PC-9 (cell line): ENCODE measurements at regions not wholly inside any gene's neighbourhood (a gene's known extent, or its start where the extent isn't known, plus 50 kb on each side); places are given as distances from the start of the nearest gene placed in this dataset.

Experiments used
- EZH2 ChIP-seq: fragments of 200-600 bp; sonication (generic); IDR thresholded peaks from 2 replicates; pipeline ENCODE4 v1.8.0; 2017; ENCODE audit warnings: antibody characterized with exemption, low read depth
- TF ChIP-seq, protein P1 (sequence below): fragments of 200-600 bp; sonication (generic); conservative IDR thresholded peaks from 2 replicates; pipeline ENCODE4 v1.6.1; 2017; ENCODE audit warnings: mixed run types, antibody characterized with exemption, mild to moderate bottlenecking, moderate library complexity

GRCh38 chr3:106268696-106269095 lies 399.9 kb upstream of the CBLB start:
- TF ChIP-seq, protein P1, sequence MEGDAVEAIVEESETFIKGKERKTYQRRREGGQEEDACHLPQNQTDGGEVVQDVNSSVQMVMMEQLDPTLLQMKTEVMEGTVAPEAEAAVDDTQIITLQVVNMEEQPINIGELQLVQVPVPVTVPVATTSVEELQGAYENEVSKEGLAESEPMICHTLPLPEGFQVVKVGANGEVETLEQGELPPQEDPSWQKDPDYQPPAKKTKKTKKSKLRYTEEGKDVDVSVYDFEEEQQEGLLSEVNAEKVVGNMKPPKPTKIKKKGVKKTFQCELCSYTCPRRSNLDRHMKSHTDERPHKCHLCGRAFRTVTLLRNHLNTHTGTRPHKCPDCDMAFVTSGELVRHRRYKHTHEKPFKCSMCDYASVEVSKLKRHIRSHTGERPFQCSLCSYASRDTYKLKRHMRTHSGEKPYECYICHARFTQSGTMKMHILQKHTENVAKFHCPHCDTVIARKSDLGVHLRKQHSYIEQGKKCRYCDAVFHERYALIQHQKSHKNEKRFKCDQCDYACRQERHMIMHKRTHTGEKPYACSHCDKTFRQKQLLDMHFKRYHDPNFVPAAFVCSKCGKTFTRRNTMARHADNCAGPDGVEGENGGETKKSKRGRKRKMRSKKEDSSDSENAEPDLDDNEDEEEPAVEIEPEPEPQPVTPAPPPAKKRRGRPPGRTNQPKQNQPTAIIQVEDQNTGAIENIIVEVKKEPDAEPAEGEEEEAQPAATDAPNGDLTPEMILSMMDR: no peak
- no peak for TF ChIP-seq EZH2
